ENCODE measurements at regions not wholly inside any gene's neighbourhood (a gene's known extent, or its start where the extent isn't known, plus 50 kb on each side); places are given as distances from the start of the nearest gene placed in this dataset.

DNA sequence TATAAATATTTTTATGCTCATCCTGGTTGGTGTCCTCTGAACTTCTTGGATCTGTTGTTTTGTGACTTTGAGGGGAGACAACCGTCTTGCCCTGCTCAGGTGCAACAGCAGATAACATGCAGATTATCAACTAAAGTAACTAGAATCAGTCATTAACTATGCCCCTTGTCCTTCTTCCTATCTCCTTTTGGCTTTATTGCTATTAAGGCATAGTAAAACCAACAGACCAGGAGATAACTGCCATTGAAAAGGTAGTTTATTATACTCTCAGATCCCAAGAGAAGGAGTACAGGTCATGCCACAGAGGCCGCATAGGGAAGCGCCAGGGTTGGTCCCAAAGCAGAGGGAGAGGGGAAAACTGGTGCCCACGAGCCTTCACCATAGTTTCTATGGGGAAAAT is 418.2 kb downstream of the GJA1 start:
- H3K36me3 Mint-ChIP-seq: peaks cover 7% of the 10 kb centered on the region
- H3K4me3 Mint-ChIP-seq: no peak overlapping the region
- Histone ChIP-seq H2AFZ (replicated peaks) (no peak overlapping the region), H3K27me3 (no peaks in the 10 kb centered on the region), H3K9me3 (ENCODE audit: low read depth) (no peaks in the 10 kb centered on the region), H3K36me3 (no peaks in the 10 kb centered on the region), H4K20me1 (ENCODE audit: low read depth) (no peaks in the 10 kb centered on the region), H3K4me3 (no peak overlapping the region), H3K4me2 (no peak overlapping the region), H3F3A (ENCODE audit: low read depth) (peaks cover 23% of the 10 kb centered on the region), H3K79me2 (ENCODE audit: low read depth) (no peaks in the 10 kb centered on the region), H3K27ac (no peak overlapping the region), H3K9ac (no peak overlapping the region), H3K4me1 (peaks cover 33% of the 10 kb centered on the region)
- H3K27me3 Mint-ChIP-seq (ENCODE audit: insufficient read depth, low read depth): peaks cover 11% of the 10 kb centered on the region
- DNase-seq (ENCODE audit: low spot score): no peak
- peaks cover 34% of the 10 kb centered on the region for H3K4me1 Mint-ChIP-seq
- H3K27ac Mint-ChIP-seq: peak overlapping the region; percentile 41
- peaks cover 23% of the 10 kb centered on the region for H3K9me3 Mint-ChIP-seq
- no peak for TF ChIP-seq EZH2phosphoT487 (IDR thresholded peaks at IDR 0.05)
- TF ChIP-seq CTCF (IDR thresholded peaks at IDR 0.05): no peak
- TF ChIP-seq EZH2 (IDR thresholded peaks at IDR 0.05): no peak

DNA sequence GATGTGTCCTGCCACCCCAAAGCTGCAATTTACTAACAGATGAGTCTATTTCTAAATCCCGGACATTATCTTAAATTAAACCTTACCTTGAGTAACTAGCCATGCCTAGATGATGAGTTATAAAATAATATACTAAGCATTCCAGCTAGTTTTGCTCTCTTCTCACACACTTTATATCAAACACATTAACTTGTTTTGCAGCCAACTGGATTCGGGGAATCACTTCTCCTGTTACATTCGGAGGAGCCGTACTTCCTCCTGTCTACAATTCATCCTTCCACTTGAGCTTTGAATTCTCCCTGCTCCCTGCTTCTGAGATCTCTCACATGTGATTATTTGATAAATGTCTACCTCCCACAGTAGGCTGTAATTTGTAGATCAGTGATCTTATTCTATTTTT is 420.1 kb downstream of the GJA1 start:
- no peaks in the 10 kb centered on the region for H3K9me3 ChIP-seq (ENCODE audit: low read depth)
- H4K20me1 ChIP-seq (ENCODE audit: low read depth): no peaks in the 10 kb centered on the region
- no peak overlapping the region for H3K4me3 ChIP-seq
- no peak for TF ChIP-seq CTCF (IDR thresholded peaks at IDR 0.05)
- TF ChIP-seq EZH2phosphoT487 (IDR thresholded peaks at IDR 0.05): no peak
- TF ChIP-seq EZH2 (IDR thresholded peaks at IDR 0.05): no peak
- Mint-ChIP-seq H3K27me3 (ENCODE audit: insufficient read depth, low read depth) (peaks cover 9% of the 10 kb centered on the region), H3K4me3 (no peak overlapping the region), H3K27ac (no peak overlapping the region), H3K36me3 (peaks cover 7% of the 10 kb centered on the region), H3K9me3 (peaks cover 19% of the 10 kb centered on the region), H3K4me1 (peaks cover 31% of the 10 kb centered on the region)
- no peaks in the 10 kb centered on the region for H3K27me3 ChIP-seq
- peaks cover 25% of the 10 kb centered on the region for H3K4me1 ChIP-seq
- no peak overlapping the region for H3K27ac ChIP-seq
- DNase-seq (ENCODE audit: low spot score): no peak
- no peak overlapping the region for H3K9ac ChIP-seq
- no peak overlapping the region for H2AFZ ChIP-seq (replicated peaks)
- no peaks in the 10 kb centered on the region for H3K36me3 ChIP-seq
- H3K4me2 ChIP-seq: no peak overlapping the region
- peaks cover 13% of the 10 kb centered on the region for H3F3A ChIP-seq (ENCODE audit: low read depth)
- no peaks in the 10 kb centered on the region for H3K79me2 ChIP-seq (ENCODE audit: low read depth)

- Histone ChIP-seq H3K27ac (no peak overlapping the region), H3K4me3 (no peak overlapping the region), H3F3A (ENCODE audit: low read depth) (peaks cover 6% of the 10 kb centered on the region), H3K4me2 (no peak overlapping the region), H3K9ac (no peak overlapping the region), H3K9me3 (ENCODE audit: low read depth) (peaks cover 2% of the 10 kb centered on the region), H2AFZ (replicated peaks) (no peak overlapping the region), H3K79me2 (ENCODE audit: low read depth) (no peaks in the 10 kb centered on the region), H3K4me1 (peaks cover 21% of the 10 kb centered on the region), H3K27me3 (no peaks in the 10 kb centered on the region), H3K36me3 (no peaks in the 10 kb centered on the region), H4K20me1 (ENCODE audit: low read depth) (no peaks in the 10 kb centered on the region)
- Mint-ChIP-seq H3K36me3 (peaks cover 7% of the 10 kb centered on the region), H3K9me3 (peaks cover 21% of the 10 kb centered on the region), H3K4me1 (peaks cover 24% of the 10 kb centered on the region), H3K4me3 (no peak overlapping the region), H3K27me3 (ENCODE audit: insufficient read depth, low read depth) (peaks cover 10% of the 10 kb centered on the region), H3K27ac (no peak overlapping the region)
- DNase-seq (ENCODE audit: low spot score): no peak
- TF ChIP-seq EZH2 (IDR thresholded peaks at IDR 0.05) (no peak), EZH2phosphoT487 (IDR thresholded peaks at IDR 0.05) (no peak), CTCF (IDR thresholded peaks at IDR 0.05) (no peak)
Measured at GRCh38 chr6:121856296-121856695, 420.9 kb downstream of the GJA1 start.

Data from neural progenitor cell (in vitro differentiated cells).